Caco-2 (cell line): ENCODE measurements at regions not wholly inside any gene's neighbourhood (a gene's known extent, or its start where the extent isn't known, plus 50 kb on each side); places are given as distances from the start of the nearest gene placed in this dataset.

ENCODE experiments used
- BruUV-seq: library from RNA; stranded (reverse); fragments of 400-500 nt; replicated peaks from 2 replicates; lab custom pipeline; 2021; lab: Mats Ljungman, UMichigan
- CTCF ChIA-PET: fragments of 300-600 bp; sonication (Branson Sonifier 250); formaldehyde crosslinking; loops from one replicate; lab custom pipeline; 2022; ENCODE audit warnings: antibody characterized with exemption; lab: Charles Lee
- POLR2A ChIA-PET: fragments of 300-600 bp; sonication (Branson Sonifier 250); formaldehyde crosslinking; loops from one replicate; lab custom pipeline; 2022; ENCODE audit warnings: antibody characterized with exemption; lab: Charles Lee
- DNase-seq, 2 experiments: peaks; one replicate each; pipeline versions ENCODE4 v3.0.0 to v3.0.0-alpha.2; 2020 to 2022
- H3K27me3 ChIP-seq: replicated peaks from 2 replicates; pipeline ENCODE4 v1.6.0; 2011; ENCODE audit warnings: low read length; ENCODE audit not compliant: control insufficient read depth, insufficient read depth
- H3K36me3 ChIP-seq: 2 replicates; pipeline ENCODE4 v1.5.1; 2011; ENCODE audit warnings: low read length; ENCODE audit not compliant: control insufficient read depth, insufficient read depth
- H3K4me1 ChIP-seq: fragments of 250-450 bp; sonication (Bioruptor Pico); 2 replicates; pipeline ENCODE4 v1.5.1; 2020; ENCODE audit warnings: mild to moderate bottlenecking
- H3K4me3 ChIP-seq: 2 replicates; pipeline ENCODE4 v1.5.1; 2011; ENCODE audit warnings: low read depth, mild to moderate bottlenecking, control low read depth, low read length
- H3K9me3 ChIP-seq: fragments of 250-450 bp; sonication (Bioruptor Pico); 2 replicates; pipeline ENCODE4 v1.5.1; 2020; ENCODE audit warnings: mild to moderate bottlenecking, moderate library complexity
- H3K27ac Mint-ChIP-seq: one replicate; pipeline ENCODE4 v1.8.0; 2022; ENCODE audit warnings: mixed read lengths; ENCODE audit not compliant: unreplicated experiment
- H3K27me3 Mint-ChIP-seq: one replicate; pipeline ENCODE4 v1.8.0; 2022; ENCODE audit warnings: mixed read lengths; ENCODE audit not compliant: insufficient read depth, unreplicated experiment
- H3K36me3 Mint-ChIP-seq: one replicate; pipeline ENCODE4 v1.8.0; 2022; ENCODE audit warnings: mild to moderate bottlenecking, mixed read lengths; ENCODE audit not compliant: insufficient read depth, unreplicated experiment
- H3K4me1 Mint-ChIP-seq: one replicate; pipeline ENCODE4 v1.8.0; 2022; ENCODE audit warnings: low read depth, mixed read lengths; ENCODE audit not compliant: unreplicated experiment
- H3K4me3 Mint-ChIP-seq: one replicate; pipeline ENCODE4 v1.8.0; 2022; ENCODE audit warnings: mild to moderate bottlenecking, moderate library complexity, mixed read lengths; ENCODE audit not compliant: unreplicated experiment
- H3K9me3 Mint-ChIP-seq: one replicate; pipeline ENCODE4 v1.8.0; 2022; ENCODE audit warnings: mixed read lengths; ENCODE audit not compliant: unreplicated experiment
- CTCF ChIP-seq, 2 experiments: fragments of 200-600 bp in 1 of 2; IDR thresholded peaks; 1 replicate in 1 of 2; 2 replicates in 1 of 2; pipeline versions ENCODE4 v1.5.1 to v1.8.0; 2011 to 2022; ENCODE audit warnings: antibody characterized with exemption in 1 of 2, control low read depth in 1 of 2, inconsistent platforms in 1 of 2, low read depth in 1 of 2, low read length in 1 of 2, mild to moderate bottlenecking in 1 of 2, moderate library complexity in 1 of 2; ENCODE audit not compliant: insufficient read depth in 1 of 2, severe bottlenecking in 1 of 2, unreplicated experiment in 1 of 2
- intact Hi-C: fragments of 100-400 bp; cut with micrococcal nuclease; formaldehyde crosslinking; loops from one replicate; pipeline ENCODE4 v1.10.0; 2022; ENCODE audit not compliant: unreplicated experiment

- BruUV-seq = no TSS peak
- H3K4me1 Mint-ChIP-seq = no peaks in the 10 kb centered on the region
- no peaks in the 10 kb centered on the region for H3K4me1 ChIP-seq
- no peaks in the 10 kb centered on the region for H3K9me3 ChIP-seq
- H3K4me3 ChIP-seq = no peak overlapping the region
- no peaks in the 10 kb centered on the region for H3K36me3 ChIP-seq
- POLR2A ChIA-PET = no interaction called here
- H3K4me3 Mint-ChIP-seq = no peak overlapping the region
- intact Hi-C loops = no loop called here
- CTCF ChIA-PET = no interaction called here
- no peak overlapping the region for H3K27ac Mint-ChIP-seq
- no peak for TF ChIP-seq CTCF (IDR thresholded peaks at IDR 0.05; ENCODE audit: insufficient read depth in 1 of 2, low read depth in 1 of 2, low read length in 1 of 2, severe bottlenecking in 1 of 2, unreplicated experiment in 1 of 2)
- peaks cover 3% of the 10 kb centered on the region for H3K27me3 Mint-ChIP-seq
- H3K36me3 Mint-ChIP-seq = no peaks in the 10 kb centered on the region
- no peak for DNase-seq
- H3K27me3 ChIP-seq = no peaks in the 10 kb centered on the region
- H3K9me3 Mint-ChIP-seq = peaks cover 21% of the 10 kb centered on the region
These were observed 574.1 kb downstream of the HAO1 start for GRCh38 chr20:7366189-7366588.

DNA sequence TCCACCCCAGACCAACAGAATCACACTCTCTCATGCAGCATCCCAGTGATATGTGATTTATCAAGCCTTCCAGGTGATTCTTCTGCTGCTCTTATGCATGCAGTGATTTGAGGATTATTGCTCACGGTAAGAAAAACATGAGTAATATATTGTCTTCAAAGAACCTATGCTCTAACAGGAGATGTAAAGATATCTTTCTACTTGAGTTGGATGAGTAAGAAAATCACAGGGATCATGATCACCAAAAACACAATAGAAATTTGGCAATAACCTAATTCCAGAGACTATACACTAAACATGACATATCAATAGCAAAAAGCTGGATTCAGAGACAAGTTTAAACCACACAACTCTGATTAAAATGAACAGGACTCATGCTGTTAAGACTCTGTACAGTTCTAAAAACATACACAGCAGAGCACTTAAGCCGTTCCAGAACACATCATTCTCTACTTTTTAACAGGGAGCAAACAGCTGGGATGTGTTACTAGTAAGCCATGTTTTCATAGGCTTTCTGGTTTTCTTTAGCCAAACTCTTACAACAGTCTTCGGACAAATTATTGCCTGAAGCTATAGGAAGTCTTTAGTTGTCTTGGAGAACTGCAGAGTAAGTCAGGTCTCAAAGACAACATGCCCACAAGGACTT, 568.6 kb downstream of the HAO1 start:
- no peaks in the 10 kb centered on the region for H3K36me3 ChIP-seq
- Mint-ChIP-seq H3K9me3 (peaks cover 16% of the 10 kb centered on the region), H3K4me3 (no peak overlapping the region), H3K27me3 (no peaks in the 10 kb centered on the region), H3K27ac (no peak overlapping the region), H3K36me3 (no peaks in the 10 kb centered on the region), H3K4me1 (no peaks in the 10 kb centered on the region)
- BruUV-seq = no TSS peak
- no peaks in the 10 kb centered on the region for H3K27me3 ChIP-seq
- H3K9me3 ChIP-seq = peaks cover 6% of the 10 kb centered on the region; the same call in 1 of the 2 replicates
- intact Hi-C loops = no loop called here
- H3K4me1 ChIP-seq = no peaks in the 10 kb centered on the region
- no peak for TF ChIP-seq CTCF (IDR thresholded peaks at IDR 0.05; ENCODE audit: insufficient read depth in 1 of 2, low read depth in 1 of 2, low read length in 1 of 2, severe bottlenecking in 1 of 2, unreplicated experiment in 1 of 2)
- POLR2A ChIA-PET = no interaction called here
- no peak for DNase-seq
- no peak overlapping the region for H3K4me3 ChIP-seq
- CTCF ChIA-PET = no interaction called here

- Histone ChIP-seq H3K36me3 (no peaks in the 10 kb centered on the region), H3K4me1 (no peaks in the 10 kb centered on the region), H3K27me3 (no peaks in the 10 kb centered on the region), H3K4me3 (no peak overlapping the region), H3K9me3 (peaks cover 6% of the 10 kb centered on the region; the same call in 1 of the 2 replicates)
- POLR2A ChIA-PET = no interaction called here
- intact Hi-C loops = loop anchor here (2.0 to 5.0 kb wide), 3 partner anchors 119 to 549 kb away; no protein-coding TSS in a partner anchor
- CTCF ChIA-PET = no interaction called here
- Mint-ChIP-seq H3K4me3 (no peak overlapping the region), H3K4me1 (no peaks in the 10 kb centered on the region), H3K36me3 (no peaks in the 10 kb centered on the region), H3K9me3 (peaks cover 18% of the 10 kb centered on the region), H3K27me3 (peaks cover 3% of the 10 kb centered on the region), H3K27ac (no peak overlapping the region)
- peak in 1 of 2 experiments; percentile 43 for DNase-seq
- TF ChIP-seq CTCF (IDR thresholded peaks at IDR 0.05; ENCODE audit: insufficient read depth in 1 of 2, low read depth in 1 of 2, low read length in 1 of 2, severe bottlenecking in 1 of 2, unreplicated experiment in 1 of 2) = peak; percentile 55 to 62
- no TSS peak for BruUV-seq
These were observed 564.4 kb downstream of the HAO1 start for GRCh38 chr20:7375905-7376304.
